Fibroblast of villous mesenchyme (primary cell): ENCODE measurements at regions not wholly inside any gene's neighbourhood (a gene's known extent, or its start where the extent isn't known, plus 50 kb on each side); places are given as distances from the start of the nearest gene placed in this dataset.

Experiments
- DNase-seq: peaks from one replicate; pipeline ENCODE4 v3.0.0-alpha.2; 2010; ENCODE audit warnings: low read depth
- H3K4me3 ChIP-seq: 2 replicates; pipeline ENCODE4 v1.5.1; 2011; ENCODE audit warnings: low read depth, mild to moderate bottlenecking, low read length
- TF ChIP-seq, protein P1 (sequence below): IDR thresholded peaks from 2 replicates; pipeline ENCODE4 v1.5.1; 2012; ENCODE audit warnings: low read depth, mild to moderate bottlenecking, low read length; ENCODE audit not compliant: insufficient read depth

DNA sequence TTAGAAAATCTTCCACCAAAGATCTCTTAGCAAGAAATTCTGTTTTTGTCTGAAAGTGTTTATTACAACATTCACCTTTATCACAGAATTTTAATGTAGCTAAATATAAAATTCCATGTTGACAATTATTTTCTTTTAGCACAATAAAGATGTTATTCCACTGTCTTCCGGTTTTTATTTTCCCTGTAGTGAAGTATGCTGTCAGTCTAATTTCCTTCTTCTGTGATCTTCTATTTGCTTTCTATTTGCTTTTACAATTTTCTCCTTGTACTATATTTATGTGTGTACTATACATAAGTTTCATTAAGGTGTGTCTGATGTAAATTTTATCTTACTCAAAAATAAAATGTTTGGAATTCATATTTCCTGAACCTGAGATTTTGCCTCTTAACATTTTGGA, 117.5 kb upstream of the PPP2R3A start:
- no peak overlapping the region for H3K4me3 ChIP-seq
- TF ChIP-seq, protein P1, sequence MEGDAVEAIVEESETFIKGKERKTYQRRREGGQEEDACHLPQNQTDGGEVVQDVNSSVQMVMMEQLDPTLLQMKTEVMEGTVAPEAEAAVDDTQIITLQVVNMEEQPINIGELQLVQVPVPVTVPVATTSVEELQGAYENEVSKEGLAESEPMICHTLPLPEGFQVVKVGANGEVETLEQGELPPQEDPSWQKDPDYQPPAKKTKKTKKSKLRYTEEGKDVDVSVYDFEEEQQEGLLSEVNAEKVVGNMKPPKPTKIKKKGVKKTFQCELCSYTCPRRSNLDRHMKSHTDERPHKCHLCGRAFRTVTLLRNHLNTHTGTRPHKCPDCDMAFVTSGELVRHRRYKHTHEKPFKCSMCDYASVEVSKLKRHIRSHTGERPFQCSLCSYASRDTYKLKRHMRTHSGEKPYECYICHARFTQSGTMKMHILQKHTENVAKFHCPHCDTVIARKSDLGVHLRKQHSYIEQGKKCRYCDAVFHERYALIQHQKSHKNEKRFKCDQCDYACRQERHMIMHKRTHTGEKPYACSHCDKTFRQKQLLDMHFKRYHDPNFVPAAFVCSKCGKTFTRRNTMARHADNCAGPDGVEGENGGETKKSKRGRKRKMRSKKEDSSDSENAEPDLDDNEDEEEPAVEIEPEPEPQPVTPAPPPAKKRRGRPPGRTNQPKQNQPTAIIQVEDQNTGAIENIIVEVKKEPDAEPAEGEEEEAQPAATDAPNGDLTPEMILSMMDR, result no peak
- no peak for DNase-seq

DNA sequence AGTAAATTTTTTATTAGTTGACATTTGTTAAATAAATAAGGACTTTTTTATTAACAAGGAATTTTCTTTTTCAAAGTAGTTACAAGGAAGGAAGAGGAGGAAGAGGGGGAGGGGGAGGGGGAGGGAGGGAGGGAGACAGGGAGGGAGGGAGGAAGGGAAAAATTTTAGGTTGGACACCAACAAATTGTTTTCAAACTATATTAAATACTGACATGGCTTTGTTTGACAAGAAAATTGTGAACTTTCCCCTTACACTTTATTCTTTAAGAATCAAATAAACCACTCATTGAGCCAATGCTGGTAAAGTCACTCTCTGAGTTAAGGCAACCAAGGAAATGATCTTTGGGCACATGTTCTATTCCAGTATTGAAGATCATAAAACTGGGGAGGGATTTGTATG, 115.7 kb upstream of the PPP2R3A start:
- TF ChIP-seq, protein P1, result no peak
- DNase-seq, result no peak
- H3K4me3 ChIP-seq, result no peak overlapping the region

DNA sequence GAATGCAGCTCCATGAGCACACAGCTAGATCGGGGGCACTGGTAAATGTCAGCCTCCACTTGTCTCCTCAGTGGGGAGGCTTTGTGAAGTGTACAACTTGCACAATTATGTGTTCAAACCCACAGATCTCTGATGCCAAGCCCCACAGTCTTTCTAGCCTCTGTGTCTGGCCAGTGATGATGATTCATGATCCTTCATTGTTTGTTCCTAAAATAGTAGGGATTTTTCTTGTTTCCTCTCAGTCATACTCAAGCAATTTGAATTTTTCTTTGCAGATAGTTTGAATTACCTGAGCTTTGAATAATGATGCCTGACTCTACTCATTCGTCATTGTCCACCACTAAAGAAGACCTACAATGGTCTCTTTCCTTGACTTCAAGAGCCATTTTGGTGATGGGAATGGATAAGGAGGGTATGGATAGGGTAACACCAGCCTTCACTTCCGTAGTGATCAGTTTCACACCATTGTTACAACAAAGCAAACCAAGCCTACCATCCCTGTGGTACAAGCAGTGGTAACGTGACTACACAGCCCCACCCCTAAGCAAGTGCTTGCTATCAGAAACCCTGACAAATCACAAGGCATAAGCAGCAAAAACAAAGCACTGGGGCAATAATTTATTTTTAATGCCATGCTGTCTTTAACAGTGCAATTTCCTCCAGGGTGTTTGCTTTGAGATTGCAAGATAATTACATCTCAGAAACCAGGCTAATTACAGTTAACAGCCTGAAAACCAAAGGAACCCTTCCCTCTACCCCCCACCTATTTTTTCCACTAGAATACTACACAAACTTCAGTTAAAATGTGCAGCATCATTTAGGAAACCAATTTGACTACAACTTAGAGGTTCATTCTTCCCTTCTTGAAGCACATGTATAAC, 114.1 kb upstream of the PPP2R3A start:
- TF ChIP-seq, protein P1, result no peak
- H3K4me3 ChIP-seq, result no peak overlapping the region
- DNase-seq, result no peak

DNA sequence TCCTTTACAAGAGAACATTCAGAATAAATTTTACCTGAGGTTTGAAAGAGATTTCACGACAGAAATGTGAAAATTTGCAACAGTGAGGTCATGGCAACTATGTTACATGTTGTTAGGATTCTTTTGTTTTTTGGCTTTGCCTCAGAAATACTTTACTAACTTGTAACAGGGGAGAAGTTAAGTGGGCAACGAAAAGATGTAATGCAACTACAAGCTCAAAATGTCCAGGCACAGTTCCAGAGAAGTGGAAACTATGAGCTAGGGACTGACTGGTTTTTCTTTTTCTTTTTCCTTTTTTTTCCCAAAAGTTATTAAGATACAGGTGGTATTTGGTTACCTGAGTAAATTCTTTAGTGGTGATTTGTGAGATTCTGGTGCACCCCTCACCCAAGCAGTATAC, 111.5 kb upstream of the PPP2R3A start:
- no peak overlapping the region for H3K4me3 ChIP-seq
- TF ChIP-seq, protein P1, result no peak
- no peak for DNase-seq

DNA sequence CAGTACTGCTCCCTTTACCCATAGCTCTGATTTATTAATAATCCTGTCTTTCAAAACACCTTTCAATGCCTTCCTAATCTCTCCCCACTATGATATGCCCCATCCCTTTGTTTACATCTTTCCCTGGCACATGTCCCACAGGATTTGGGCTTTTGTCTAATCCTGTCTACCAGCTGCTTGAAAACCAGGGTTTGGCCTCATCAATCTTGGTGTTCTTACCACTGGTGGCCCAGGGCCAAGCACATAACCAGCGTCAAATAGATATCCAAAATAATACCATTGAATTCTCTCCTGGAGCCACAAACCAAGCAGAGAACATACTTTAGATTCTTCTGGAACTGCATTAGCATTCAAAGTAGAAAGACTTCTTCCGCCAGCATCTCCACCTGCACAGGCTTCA, 104.8 kb upstream of the PPP2R3A start:
- TF ChIP-seq, protein P1, result no peak
- no peak overlapping the region for H3K4me3 ChIP-seq
- no peak for DNase-seq

DNA sequence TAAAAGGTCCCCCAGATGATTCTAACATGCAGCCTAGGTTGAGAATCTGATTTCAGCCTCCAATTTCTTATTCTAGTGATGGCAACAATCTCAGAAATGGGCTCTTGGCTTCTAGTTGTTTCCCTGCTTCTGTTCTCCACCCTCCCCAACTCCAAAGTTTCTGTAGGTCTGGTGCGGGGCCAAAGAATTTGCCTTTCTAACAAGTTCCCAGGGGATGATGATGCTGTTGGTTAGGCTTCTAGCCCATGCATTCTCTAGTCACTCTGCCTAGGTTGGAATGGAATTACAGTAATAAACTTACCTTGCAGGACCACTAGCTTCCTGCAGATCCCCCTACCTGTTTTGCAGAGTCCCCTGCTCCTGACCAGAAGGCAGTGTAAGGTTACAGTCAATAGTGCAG, 103.2 kb upstream of the PPP2R3A start:
- TF ChIP-seq, protein P1, result no peak
- no peak for DNase-seq
- no peak overlapping the region for H3K4me3 ChIP-seq
